Glutamatergic neuron (in vitro differentiated cells): ENCODE measurements at regions not wholly inside any gene's neighbourhood (a gene's known extent, or its start where the extent isn't known, plus 50 kb on each side); places are given as distances from the start of the nearest gene placed in this dataset.

ENCODE experiments used
- DNase-seq: peaks from one replicate; pipeline ENCODE4 v3.0.0; 2022
- H3K27ac Mint-ChIP-seq: one replicate; pipeline ENCODE4 v1.8.0; 2020; ENCODE audit warnings: mild to moderate bottlenecking, mixed read lengths, inconsistent platforms; ENCODE audit not compliant: unreplicated experiment
- H3K27me3 Mint-ChIP-seq: one replicate; pipeline ENCODE4 v1.8.0; 2020; ENCODE audit warnings: mild to moderate bottlenecking, moderate library complexity, mixed read lengths, inconsistent platforms; ENCODE audit not compliant: unreplicated experiment
- H3K36me3 Mint-ChIP-seq: one replicate; pipeline ENCODE4 v1.8.0; 2020; ENCODE audit warnings: mild to moderate bottlenecking, mixed read lengths, inconsistent platforms; ENCODE audit not compliant: unreplicated experiment
- H3K4me1 Mint-ChIP-seq: one replicate; pipeline ENCODE4 v1.8.0; 2020; ENCODE audit warnings: mild to moderate bottlenecking, low read depth, mixed read lengths, inconsistent platforms; ENCODE audit not compliant: unreplicated experiment
- H3K4me3 Mint-ChIP-seq: one replicate; pipeline ENCODE4 v1.8.0; 2020; ENCODE audit warnings: mild to moderate bottlenecking, mixed read lengths, inconsistent platforms; ENCODE audit not compliant: unreplicated experiment
- H3K9me3 Mint-ChIP-seq: one replicate; pipeline ENCODE4 v1.8.0; 2020; ENCODE audit warnings: mild to moderate bottlenecking, moderate library complexity, mixed read lengths, inconsistent platforms; ENCODE audit not compliant: unreplicated experiment
- TF ChIP-seq, protein P1 (sequence below): fragments of 200-600 bp; sonication (generic); IDR thresholded peaks from one replicate; pipeline ENCODE4 v1.5.0; 2021; ENCODE audit not compliant: partially characterized antibody, unreplicated experiment

GRCh38 chr2:145623136-145623535 is 1103.2 kb upstream of the ZEB2 start:
- H3K27me3 Mint-ChIP-seq = no peaks in the 10 kb centered on the region
- H3K36me3 Mint-ChIP-seq = no peaks in the 10 kb centered on the region
- no peaks in the 10 kb centered on the region for H3K9me3 Mint-ChIP-seq
- TF ChIP-seq, protein P1, sequence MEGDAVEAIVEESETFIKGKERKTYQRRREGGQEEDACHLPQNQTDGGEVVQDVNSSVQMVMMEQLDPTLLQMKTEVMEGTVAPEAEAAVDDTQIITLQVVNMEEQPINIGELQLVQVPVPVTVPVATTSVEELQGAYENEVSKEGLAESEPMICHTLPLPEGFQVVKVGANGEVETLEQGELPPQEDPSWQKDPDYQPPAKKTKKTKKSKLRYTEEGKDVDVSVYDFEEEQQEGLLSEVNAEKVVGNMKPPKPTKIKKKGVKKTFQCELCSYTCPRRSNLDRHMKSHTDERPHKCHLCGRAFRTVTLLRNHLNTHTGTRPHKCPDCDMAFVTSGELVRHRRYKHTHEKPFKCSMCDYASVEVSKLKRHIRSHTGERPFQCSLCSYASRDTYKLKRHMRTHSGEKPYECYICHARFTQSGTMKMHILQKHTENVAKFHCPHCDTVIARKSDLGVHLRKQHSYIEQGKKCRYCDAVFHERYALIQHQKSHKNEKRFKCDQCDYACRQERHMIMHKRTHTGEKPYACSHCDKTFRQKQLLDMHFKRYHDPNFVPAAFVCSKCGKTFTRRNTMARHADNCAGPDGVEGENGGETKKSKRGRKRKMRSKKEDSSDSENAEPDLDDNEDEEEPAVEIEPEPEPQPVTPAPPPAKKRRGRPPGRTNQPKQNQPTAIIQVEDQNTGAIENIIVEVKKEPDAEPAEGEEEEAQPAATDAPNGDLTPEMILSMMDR = no peak
- H3K4me1 Mint-ChIP-seq = no peaks in the 10 kb centered on the region
- H3K27ac Mint-ChIP-seq = no peak overlapping the region
- DNase-seq = no peak
- no peak overlapping the region for H3K4me3 Mint-ChIP-seq

- Mint-ChIP-seq H3K27ac (no peak overlapping the region), H3K4me1 (no peaks in the 10 kb centered on the region), H3K36me3 (no peaks in the 10 kb centered on the region), H3K4me3 (no peak overlapping the region), H3K9me3 (no peaks in the 10 kb centered on the region), H3K27me3 (no peaks in the 10 kb centered on the region)
- TF ChIP-seq, protein P1 = no peak
- DNase-seq = no peak
Measured at GRCh38 chr2:145622285-145622684, 1102.4 kb upstream of the ZEB2 start.

GRCh38 chr2:145617906-145618305 is 1098.0 kb upstream of the ZEB2 start:
- Mint-ChIP-seq H3K4me3 (no peak overlapping the region), H3K36me3 (no peaks in the 10 kb centered on the region), H3K9me3 (no peaks in the 10 kb centered on the region), H3K27ac (no peak overlapping the region), H3K4me1 (no peaks in the 10 kb centered on the region), H3K27me3 (no peaks in the 10 kb centered on the region)
- no peak for DNase-seq
- TF ChIP-seq, protein P1 = no peak

- Mint-ChIP-seq H3K36me3 (no peaks in the 10 kb centered on the region), H3K9me3 (no peaks in the 10 kb centered on the region), H3K4me3 (no peak overlapping the region), H3K27ac (no peak overlapping the region), H3K4me1 (no peaks in the 10 kb centered on the region), H3K27me3 (no peaks in the 10 kb centered on the region)
- TF ChIP-seq, protein P1 = no peak
- DNase-seq = no peak
Measured at GRCh38 chr2:145617420-145617819, 1097.5 kb upstream of the ZEB2 start.

- Mint-ChIP-seq H3K27me3 (no peaks in the 10 kb centered on the region), H3K36me3 (no peaks in the 10 kb centered on the region), H3K4me3 (no peak overlapping the region), H3K27ac (no peak overlapping the region), H3K9me3 (no peaks in the 10 kb centered on the region), H3K4me1 (no peaks in the 10 kb centered on the region)
- no peak for DNase-seq
- TF ChIP-seq, protein P1 = no peak
Measured at GRCh38 chr2:145615626-145616025, 1095.7 kb upstream of the ZEB2 start.
